Mucosa of descending colon (tissue), 3 donors: ENCODE measurements at regions not wholly inside any gene's neighbourhood (a gene's known extent, or its start where the extent isn't known, plus 50 kb on each side); places are given as distances from the start of the nearest gene placed in this dataset.

Experiments
- ATAC-seq: fragments of 200-7000 bp; cut with Tn5 transposase; one replicate; pipeline ENCODE4 v1.9.1; 2020; ENCODE audit warnings: mild to moderate bottlenecking, moderate library complexity
- DNase-seq, 3 donors: peaks; one replicate each; pipeline ENCODE4 v3.0.0-alpha.2; 2020
- H3K36me3 ChIP-seq: fragments of 200-600 bp; one replicate; pipeline ENCODE4 v1.8.0; 2021; ENCODE audit warnings: low read depth, mild to moderate bottlenecking
- H3K4me1 ChIP-seq: fragments of 200-600 bp; one replicate; pipeline ENCODE4 v1.8.0; 2021; ENCODE audit warnings: low read depth, mild to moderate bottlenecking
- H3K4me3 ChIP-seq: fragments of 200-600 bp; one replicate; pipeline ENCODE4 v1.8.0; 2021; ENCODE audit warnings: mild to moderate bottlenecking
- H3K9me3 ChIP-seq: fragments of 200-600 bp; one replicate; pipeline ENCODE4 v1.8.0; 2021; ENCODE audit warnings: mild to moderate bottlenecking
- CTCF ChIP-seq: fragments of 200-600 bp; IDR thresholded peaks from one replicate; pipeline ENCODE4 v1.8.0; 2022; ENCODE audit warnings: antibody characterized with exemption, mild to moderate bottlenecking
- intact Hi-C, 2 donors: fragments of 100-400 bp; cut with DNase I in 1 of 2; cut with micrococcal nuclease in 1 of 2; formaldehyde crosslinking; loops; one replicate each; pipeline versions ENCODE4 v1.11.0 to v1.11.1; 2022; cut with DNase I, micrococcal nuclease
- donor health status: DM: no; HTN: no; CAD: no; lungs with moderate emphysema.
- donor health status: DM: no; HTN: no; CAD: no.
- donor health status: DM: no; HTN: yes; CAD: no.

GRCh38 chr6:164151161-164152120 lies 736.9 kb downstream of the QKI start:
- Histone ChIP-seq H3K36me3 (no peaks in the 10 kb centered on the region), H3K4me1 (no peaks in the 10 kb centered on the region), H3K4me3 (no peak overlapping the region), H3K9me3 (peaks cover 23% of the 10 kb centered on the region)
- TF ChIP-seq CTCF, result no peak
- ATAC-seq (no peak), DNase-seq (no peak)
- intact Hi-C loops, result no loop called here

GRCh38 chr6:164150232-164150631 lies 735.7 kb downstream of the QKI start:
- TF ChIP-seq CTCF, result no peak
- no peak for DNase-seq
- intact Hi-C loops, result no loop called here
- no peak overlapping the region for H3K4me3 ChIP-seq
- H3K4me1 ChIP-seq, result no peaks in the 10 kb centered on the region
- peaks cover 31% of the 10 kb centered on the region for H3K9me3 ChIP-seq
- ATAC-seq, result no peak
- no peaks in the 10 kb centered on the region for H3K36me3 ChIP-seq

- no peaks in the 10 kb centered on the region for H3K4me1 ChIP-seq
- ATAC-seq (no peak), DNase-seq (no peak)
- H3K36me3 ChIP-seq, result no peaks in the 10 kb centered on the region
- H3K4me3 ChIP-seq, result no peak overlapping the region
- H3K9me3 ChIP-seq, result peaks cover 41% of the 10 kb centered on the region
- intact Hi-C loops, result no loop called here
- no peak for TF ChIP-seq CTCF
Observed at GRCh38 chr6:164148788-164149187, 734.3 kb downstream of the QKI start.

GRCh38 chr6:164144316-164144715 lies 729.8 kb downstream of the QKI start:
- Histone ChIP-seq H3K4me3 (no peak overlapping the region), H3K36me3 (no peaks in the 10 kb centered on the region), H3K4me1 (no peaks in the 10 kb centered on the region), H3K9me3 (peaks cover 47% of the 10 kb centered on the region)
- ATAC-seq, result no peak
- DNase-seq, result no peak
- intact Hi-C loops, result no loop called here
- TF ChIP-seq CTCF, result no peak

- Histone ChIP-seq H3K9me3 (peaks cover 48% of the 10 kb centered on the region), H3K4me3 (no peak overlapping the region), H3K36me3 (no peaks in the 10 kb centered on the region), H3K4me1 (no peaks in the 10 kb centered on the region)
- DNase-seq (no peak), ATAC-seq (no peak)
- intact Hi-C loops, result no loop called here
- TF ChIP-seq CTCF, result no peak
Observed at GRCh38 chr6:164142322-164142721, 727.8 kb downstream of the QKI start.
